GM18511 (cell line): ENCODE measurements at regions not wholly inside any gene's neighbourhood (a gene's known extent, or its start where the extent isn't known, plus 50 kb on each side); places are given as distances from the start of the nearest gene placed in this dataset.

ENCODE experiments used
- ATAC-seq: cut with Tn5 transposase; IDR thresholded peaks from one replicate; pipeline ENCODE4 v1.9.1; 2021; ENCODE audit warnings: mild to moderate bottlenecking, moderate library complexity; ENCODE audit not compliant: unreplicated experiment

DNA sequence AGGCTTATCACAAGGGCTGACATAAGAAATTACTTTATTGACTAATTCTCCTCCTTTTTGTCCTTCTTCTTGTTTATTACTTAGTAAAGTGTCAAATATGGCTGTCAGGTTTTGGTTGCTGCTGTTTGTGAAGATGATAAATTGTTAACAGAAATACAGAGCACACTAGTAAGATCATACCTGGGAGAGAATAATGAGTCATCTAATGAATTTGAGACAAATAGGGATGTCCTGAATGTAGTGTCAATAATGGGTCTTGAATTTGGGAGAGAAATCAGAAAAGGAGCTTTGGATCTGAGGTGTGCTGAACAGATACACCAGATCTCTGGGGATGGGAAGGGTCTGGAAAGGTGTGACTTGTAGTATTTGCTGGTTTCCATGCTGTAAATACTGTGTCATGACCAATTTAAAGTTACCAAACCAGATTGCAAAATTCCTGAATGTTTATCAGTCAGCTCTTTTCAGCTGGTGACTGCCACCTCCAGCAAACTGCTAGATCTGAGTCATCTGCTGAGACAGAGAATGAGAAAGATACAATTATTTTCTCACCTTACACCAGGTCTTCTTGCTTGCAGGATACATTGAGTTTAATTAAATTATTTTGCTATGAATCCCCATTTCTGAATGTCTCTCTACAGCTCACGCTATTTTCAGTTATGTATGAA is 76.7 kb upstream of the SATB1 start:
- ATAC-seq = no peak

DNA sequence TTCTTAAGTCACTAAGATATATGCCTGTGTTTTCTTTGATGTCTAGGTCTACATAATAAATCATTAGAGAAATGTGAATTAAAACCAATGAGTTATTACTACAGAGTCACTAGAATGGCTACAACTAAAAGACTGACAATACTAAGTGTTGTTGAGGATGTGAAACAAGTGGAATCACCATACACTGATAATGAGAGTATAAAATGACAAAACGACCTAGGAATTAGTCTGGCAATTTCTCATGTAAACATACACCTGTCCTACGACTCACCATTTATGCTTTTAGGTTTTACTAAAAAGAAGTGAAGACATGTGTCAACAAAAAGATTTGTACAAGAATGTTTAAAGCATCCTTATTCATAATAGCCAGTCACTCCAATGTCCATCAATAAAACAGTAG is 75.2 kb upstream of the SATB1 start:
- ATAC-seq = no peak

DNA sequence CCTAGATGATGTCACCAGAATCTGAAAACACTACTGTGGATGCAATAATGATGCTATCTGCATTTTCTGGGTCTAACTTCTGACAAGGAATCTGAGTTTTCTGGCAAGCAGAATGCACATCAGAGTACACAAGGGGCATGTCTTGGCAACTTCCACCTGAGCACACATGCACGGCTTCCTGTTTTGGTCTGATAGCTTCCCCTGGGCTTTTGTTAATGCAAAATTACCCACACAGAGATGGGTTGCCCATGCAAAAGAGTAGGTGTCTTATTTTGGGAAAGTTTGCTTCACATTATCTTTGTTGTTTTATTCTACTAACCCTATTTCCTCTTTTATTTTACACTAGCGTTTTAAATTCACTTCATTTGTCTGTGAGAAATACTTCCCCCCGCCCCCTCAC is 74.2 kb upstream of the SATB1 start:
- peak; percentile 86 for ATAC-seq

- ATAC-seq = no peak
Observed at GRCh38 chr3:18494251-18494650, 69.1 kb upstream of the SATB1 start.

DNA sequence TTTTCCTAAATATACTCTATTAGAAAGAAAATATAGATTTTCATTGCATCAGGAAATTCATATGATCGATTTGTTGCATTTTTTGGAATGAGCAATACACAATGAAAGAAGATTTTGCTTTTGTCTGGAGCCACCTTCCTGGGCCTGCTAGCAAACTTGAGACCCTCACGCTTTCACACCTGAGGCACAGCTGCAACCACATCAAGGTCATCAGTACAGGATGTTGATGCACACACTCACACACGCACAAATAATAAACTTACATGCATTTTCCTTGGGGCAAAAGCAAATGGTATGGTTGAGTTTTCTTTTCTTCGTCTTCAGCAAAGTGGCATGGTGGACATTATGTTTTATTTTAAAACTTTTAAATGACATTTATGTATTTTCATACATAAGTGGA is 64.8 kb upstream of the SATB1 start:
- ATAC-seq = no peak

GRCh38 chr3:18483226-18483625 is 58.1 kb upstream of the SATB1 start:
- no peak for ATAC-seq

- no peak for ATAC-seq
Observed at GRCh38 chr3:18481946-18482548, 56.9 kb upstream of the SATB1 start.

- ATAC-seq = no peak
Observed at GRCh38 chr3:18477620-18478019, 52.5 kb upstream of the SATB1 start.
